NCI-H2196 (cell line): ENCODE measurements at regions not wholly inside any gene's neighbourhood (a gene's known extent, or its start where the extent isn't known, plus 50 kb on each side); places are given as distances from the start of the nearest gene placed in this dataset.
"Not testable (repeated sequence)": the region's sequence is repeated elsewhere in the genome, so short reads cannot be mapped to it uniquely, and the experiment has no call there.

Experiments used
- DNase-seq: peaks from one replicate; lab custom pipeline; 2025; ENCODE audit not compliant: unreplicated experiment; lab: John Stamatoyannopoulos, UW

DNA sequence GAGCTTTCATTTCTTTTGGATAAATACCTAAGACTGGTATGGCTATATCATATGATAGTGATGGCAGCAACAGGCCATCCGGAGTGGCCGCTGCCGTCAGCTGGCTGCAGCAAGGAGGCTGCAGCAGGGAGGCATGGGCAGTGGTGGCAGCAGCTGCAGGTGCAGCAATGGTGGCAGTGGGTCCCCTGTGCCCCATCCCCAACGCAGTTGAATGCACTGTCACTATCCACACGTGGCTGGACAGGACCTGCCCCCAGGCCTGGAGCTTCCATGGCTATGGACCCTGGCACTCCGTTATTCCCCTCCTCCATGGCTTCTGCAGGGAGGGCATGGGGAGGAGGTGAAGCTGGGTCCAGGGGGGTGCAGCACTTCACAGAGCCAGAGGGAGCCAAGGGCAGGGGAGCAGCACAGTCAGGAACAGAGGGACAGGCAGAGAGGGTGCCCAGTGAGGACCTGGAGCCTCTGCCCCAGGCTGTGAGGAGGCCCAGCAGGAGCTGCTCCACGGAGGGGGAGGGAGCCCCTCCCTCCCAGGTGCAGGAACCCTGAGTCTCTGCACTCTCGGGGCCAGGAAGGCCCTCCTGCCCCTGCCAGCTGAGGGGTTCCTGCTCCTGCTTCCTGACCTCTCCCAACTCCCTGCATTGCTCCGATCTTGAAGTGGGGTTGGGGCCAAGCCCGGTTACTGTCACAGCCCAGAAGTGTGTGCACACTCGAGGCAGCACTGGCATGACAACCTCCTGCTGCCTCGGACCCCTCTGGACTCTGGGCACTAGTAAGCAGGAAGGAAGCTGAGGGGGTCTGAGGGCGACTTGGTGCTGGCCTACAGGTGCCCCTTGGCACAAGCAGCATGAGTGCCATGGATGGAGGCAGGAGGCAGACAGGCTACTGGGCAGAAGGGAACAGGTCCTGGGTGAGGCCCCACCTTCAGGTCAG lies 466.3 kb downstream of the GUCY1A2 start:
- DNase-seq: no peak

DNA sequence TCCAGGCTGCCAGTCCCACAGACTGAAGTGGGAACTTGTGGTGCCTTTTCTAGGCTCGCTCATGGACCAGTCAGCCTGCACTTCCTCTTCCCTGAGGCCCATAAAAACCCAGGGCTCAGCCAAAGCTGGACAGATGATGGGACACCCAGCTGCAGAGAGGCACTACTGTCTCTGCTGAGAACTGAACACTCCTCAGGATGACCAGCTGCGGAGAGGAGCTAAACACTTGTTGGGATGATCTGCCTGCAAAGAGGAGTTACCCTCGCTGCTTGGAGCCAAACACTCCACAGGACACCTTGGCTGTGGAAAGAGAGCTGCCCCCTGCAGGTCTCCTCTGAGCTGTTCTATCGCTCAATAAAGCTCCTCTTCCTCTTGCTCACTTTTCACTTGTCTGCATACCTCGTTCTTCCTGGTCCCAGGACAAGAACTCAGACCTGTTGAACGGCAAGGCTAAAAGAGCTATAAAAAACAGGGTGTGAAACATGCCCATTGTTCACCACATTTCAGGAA lies 465.5 kb downstream of the GUCY1A2 start:
- DNase-seq: no peak

DNA sequence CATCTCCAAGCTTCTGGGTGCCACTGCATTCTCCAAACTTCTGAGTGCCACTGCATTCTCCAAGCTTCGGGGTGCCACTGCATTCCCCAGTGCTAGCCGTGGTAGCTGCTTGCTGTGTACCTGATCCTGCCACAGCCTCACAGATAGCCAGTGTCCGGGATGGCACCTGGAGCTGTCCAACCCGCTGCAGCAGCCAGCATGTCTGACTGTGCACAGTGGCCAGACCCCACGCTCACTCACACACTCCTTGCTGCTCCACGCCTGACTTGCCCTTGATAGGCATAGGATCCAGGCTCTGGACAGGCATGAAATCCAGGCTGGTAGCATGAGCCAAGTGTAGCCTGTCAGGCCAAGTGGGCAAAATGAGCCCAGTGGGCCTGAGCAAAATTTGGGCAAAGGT lies 465.0 kb downstream of the GUCY1A2 start:
- no peak for DNase-seq

- DNase-seq: not testable (repeated sequence)
Measured at GRCh38 chr11:106555566-106556250, 462.6 kb downstream of the GUCY1A2 start.

DNA sequence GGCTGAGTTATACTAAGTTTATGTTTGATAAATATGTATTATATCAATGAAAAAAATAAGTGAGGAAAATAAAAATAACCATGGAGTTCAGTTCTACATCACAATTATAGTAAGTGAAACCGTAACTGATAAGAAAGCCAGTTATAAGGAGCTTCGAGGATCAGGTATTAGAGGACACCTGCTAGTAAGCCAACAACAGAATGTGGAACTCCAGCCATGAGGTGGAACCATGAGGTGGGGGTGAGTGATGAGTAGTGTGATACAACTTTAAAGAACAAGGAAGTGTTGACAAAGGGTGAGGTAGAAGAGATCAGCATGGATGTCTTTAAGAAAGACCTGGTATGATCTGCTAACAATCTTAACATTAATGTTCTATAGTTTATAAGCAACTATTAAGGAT lies 452.9 kb downstream of the GUCY1A2 start:
- no peak for DNase-seq

DNA sequence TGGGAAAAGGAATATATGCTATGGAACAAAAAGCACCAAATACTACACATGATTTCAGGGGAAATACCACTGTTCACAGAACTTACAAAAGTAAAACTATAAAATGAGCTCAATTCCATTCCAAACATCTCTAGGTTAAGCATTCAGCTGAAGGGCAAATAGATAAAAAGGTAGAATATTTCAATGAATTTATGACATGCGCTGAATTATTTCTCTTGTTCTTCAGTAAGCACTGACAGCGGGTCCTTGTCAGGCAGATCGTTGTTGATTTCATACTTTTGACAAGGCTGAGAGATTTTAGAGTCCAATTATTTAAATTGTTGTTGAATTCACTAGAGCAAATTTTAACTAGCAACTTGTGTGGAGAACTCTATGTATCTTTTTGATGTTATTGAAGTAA lies 449.6 kb downstream of the GUCY1A2 start:
- DNase-seq: no peak

GRCh38 chr11:106577384-106577783 lies 440.9 kb downstream of the GUCY1A2 start:
- DNase-seq: not testable (repeated sequence)

DNA sequence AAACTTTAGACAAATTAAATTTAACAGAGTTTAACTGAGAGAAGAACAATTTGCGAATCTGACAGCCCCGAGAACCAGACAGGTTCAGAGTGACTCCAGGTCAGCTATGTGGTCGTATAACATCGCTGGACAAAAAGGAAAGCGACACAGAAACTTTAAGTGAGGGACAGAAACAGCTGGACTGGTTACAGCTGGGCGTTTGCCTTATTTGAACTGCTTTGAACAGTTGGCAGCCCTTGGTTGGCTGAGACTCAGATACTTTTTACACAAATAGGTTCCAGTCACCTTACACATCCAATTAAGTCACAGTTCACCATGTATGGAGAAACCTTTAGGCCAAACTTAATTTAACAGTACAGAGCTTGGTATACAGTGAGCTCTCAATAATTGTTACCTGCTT lies 436.9 kb downstream of the GUCY1A2 start:
- DNase-seq: no peak

GRCh38 chr11:106585061-106585460 lies 433.2 kb downstream of the GUCY1A2 start:
- DNase-seq: no peak

GRCh38 chr11:106594751-106595351 lies 423.4 kb downstream of the GUCY1A2 start:
- no peak for DNase-seq

GRCh38 chr11:106601684-106602297 lies 416.5 kb downstream of the GUCY1A2 start:
- DNase-seq: no peak

DNA sequence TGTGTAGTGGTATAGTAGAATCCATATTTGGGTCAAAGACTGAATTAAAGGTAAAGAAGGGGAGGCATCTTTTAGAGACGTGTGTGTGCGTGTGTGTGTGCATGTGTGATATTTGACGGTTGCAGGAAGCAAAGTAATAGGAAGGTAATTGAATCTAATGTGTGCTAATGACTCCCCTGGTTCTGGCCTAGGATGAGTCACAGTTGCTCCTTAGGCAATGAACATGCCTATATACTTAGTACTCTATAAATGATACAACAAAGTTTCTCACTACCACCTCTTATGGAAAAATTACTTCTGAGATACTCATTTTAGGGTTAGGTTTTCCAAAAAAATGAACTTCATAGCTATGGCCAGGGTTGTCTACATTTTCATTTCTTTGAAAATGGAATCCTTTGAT lies 409.6 kb downstream of the GUCY1A2 start:
- no peak for DNase-seq

- DNase-seq: no peak
Measured at GRCh38 chr11:106614262-106614661, 404.0 kb downstream of the GUCY1A2 start.

GRCh38 chr11:106619320-106619990 lies 398.8 kb downstream of the GUCY1A2 start:
- no peak for DNase-seq

- no peak for DNase-seq
Measured at GRCh38 chr11:106621484-106621883, 396.8 kb downstream of the GUCY1A2 start.
